ENCODE measurements at regions not wholly inside any gene's neighbourhood (a gene's known extent, or its start where the extent isn't known, plus 50 kb on each side); places are given as distances from the start of the nearest gene placed in this dataset.

DNA sequence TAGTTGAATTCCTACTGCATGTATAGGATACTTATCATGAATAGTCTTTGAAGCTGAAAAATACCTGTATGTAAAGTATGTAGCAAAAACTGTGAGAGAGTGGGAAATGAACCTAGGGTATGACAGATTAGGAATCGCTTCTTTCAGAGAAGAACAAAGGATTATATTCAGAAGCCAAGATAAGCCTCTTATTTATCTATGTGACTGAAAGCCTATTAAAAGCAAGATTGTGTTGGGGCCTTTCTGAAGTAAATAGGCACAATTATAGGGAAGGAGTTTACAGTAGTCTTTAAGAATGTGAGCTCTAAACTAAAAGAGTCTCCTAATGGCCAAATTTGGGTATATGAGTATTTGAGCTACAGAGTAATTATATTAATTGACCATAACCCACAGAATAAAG, 102.1 kb downstream of the MTERF1 start:
- no peak overlapping the region for H3K4me3 ChIP-seq (ENCODE audit: low read length)
- TF ChIP-seq EZH2phosphoT487 (IDR thresholded peaks at IDR 0.05; ENCODE audit: borderline replicate concordance, low read length) (no peak), CTCF (IDR thresholded peaks at IDR 0.05; ENCODE audit: low read depth, low read length, poor library complexity, severe bottlenecking) (no peak)
- H3K27me3 ChIP-seq (ENCODE audit: control insufficient read depth, low read length), result peaks cover 29% of the 10 kb centered on the region
- no peaks in the 10 kb centered on the region for H3K4me1 ChIP-seq (ENCODE audit: control insufficient read depth, low read length)
- H3K4me2 ChIP-seq (ENCODE audit: low read length), result no peak overlapping the region
- no peaks in the 10 kb centered on the region for H3K36me3 ChIP-seq (ENCODE audit: control insufficient read depth, low read length)
- no peaks in the 10 kb centered on the region for H4K20me1 ChIP-seq (ENCODE audit: control insufficient read depth, insufficient read depth, low read depth, low read length)
- no peaks in the 10 kb centered on the region for H3K79me2 ChIP-seq (ENCODE audit: control insufficient read depth, low read length)
- H3F3A ChIP-seq (ENCODE audit: control insufficient read depth, insufficient read depth), result no peaks in the 10 kb centered on the region
- H3K9me3 ChIP-seq (ENCODE audit: control insufficient read depth, insufficient read depth, low read length), result no peaks in the 10 kb centered on the region
- no peaks in the 10 kb centered on the region for H3K9me2 ChIP-seq (replicated peaks; ENCODE audit: control insufficient read depth, low read length)
- no peak overlapping the region for H3K27ac ChIP-seq (ENCODE audit: low read depth, low read length)

GRCh38 chr7:91780521-91780920, 100.0 kb downstream of the MTERF1 start:
- H3K4me2 ChIP-seq (ENCODE audit: low read length), result no peak overlapping the region
- TF ChIP-seq EZH2phosphoT487 (IDR thresholded peaks at IDR 0.05; ENCODE audit: borderline replicate concordance, low read length) (no peak), CTCF (IDR thresholded peaks at IDR 0.05; ENCODE audit: low read depth, low read length, poor library complexity, severe bottlenecking) (no peak)
- H3K9me3 ChIP-seq (ENCODE audit: control insufficient read depth, insufficient read depth, low read length), result no peaks in the 10 kb centered on the region

DNA sequence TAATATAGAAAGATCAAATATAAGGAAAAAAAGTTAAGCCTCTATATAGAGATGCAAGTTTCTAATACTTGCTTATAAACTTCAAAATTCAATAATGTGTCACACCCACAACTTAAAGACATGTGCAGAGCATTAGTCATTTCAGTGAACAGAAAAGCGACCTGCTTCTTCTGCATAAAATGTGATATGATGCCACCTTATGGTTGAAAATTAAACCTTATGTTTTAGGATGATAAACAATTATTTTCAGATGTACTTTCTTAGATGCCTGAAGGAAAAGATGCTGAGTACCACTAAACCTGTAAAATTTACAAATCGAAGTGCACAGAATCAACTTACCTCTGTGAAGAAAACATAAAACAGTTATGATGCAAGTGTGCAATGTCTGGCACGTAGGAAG, 96.0 kb downstream of the MTERF1 start:
- H3K9me3 ChIP-seq (ENCODE audit: control insufficient read depth, insufficient read depth, low read length), result no peaks in the 10 kb centered on the region
- H3K4me1 ChIP-seq (ENCODE audit: control insufficient read depth, low read length), result no peaks in the 10 kb centered on the region
- H3K79me2 ChIP-seq (ENCODE audit: control insufficient read depth, low read length), result no peaks in the 10 kb centered on the region
- H3K9me2 ChIP-seq (replicated peaks; ENCODE audit: control insufficient read depth, low read length), result no peaks in the 10 kb centered on the region
- no peak overlapping the region for H3K27ac ChIP-seq (ENCODE audit: low read depth, low read length)
- no peaks in the 10 kb centered on the region for H3K36me3 ChIP-seq (ENCODE audit: control insufficient read depth, low read length)
- H3F3A ChIP-seq (ENCODE audit: control insufficient read depth, insufficient read depth), result no peaks in the 10 kb centered on the region
- TF ChIP-seq EZH2phosphoT487 (IDR thresholded peaks at IDR 0.05; ENCODE audit: borderline replicate concordance, low read length) (no peak), CTCF (IDR thresholded peaks at IDR 0.05; ENCODE audit: low read depth, low read length, poor library complexity, severe bottlenecking) (peak; percentile 47)
- no peak overlapping the region for H3K4me3 ChIP-seq (ENCODE audit: low read length)
- no peak overlapping the region for H3K4me2 ChIP-seq (ENCODE audit: low read length)
- H4K20me1 ChIP-seq (ENCODE audit: control insufficient read depth, insufficient read depth, low read depth, low read length), result no peaks in the 10 kb centered on the region
- H3K27me3 ChIP-seq (ENCODE audit: control insufficient read depth, low read length), result peaks cover 26% of the 10 kb centered on the region

More at GRCh38 chr7:91780521-91780920, 100.0 kb downstream of the MTERF1 start:
- Histone ChIP-seq H3K27ac (ENCODE audit: low read depth, low read length) (no peak overlapping the region), H3K36me3 (ENCODE audit: control insufficient read depth, low read length) (no peaks in the 10 kb centered on the region), H4K20me1 (ENCODE audit: control insufficient read depth, insufficient read depth, low read depth, low read length) (no peaks in the 10 kb centered on the region), H3K27me3 (ENCODE audit: control insufficient read depth, low read length) (peaks cover 35% of the 10 kb centered on the region), H3K9me2 (replicated peaks; ENCODE audit: control insufficient read depth, low read length) (no peaks in the 10 kb centered on the region), H3K4me1 (ENCODE audit: control insufficient read depth, low read length) (no peaks in the 10 kb centered on the region), H3K4me3 (ENCODE audit: low read length) (no peak overlapping the region), H3K79me2 (ENCODE audit: control insufficient read depth, low read length) (no peaks in the 10 kb centered on the region), H3F3A (ENCODE audit: control insufficient read depth, insufficient read depth) (no peaks in the 10 kb centered on the region)

GRCh38 chr7:91787931-91788330, 92.6 kb downstream of the MTERF1 start:
- peaks cover 20% of the 10 kb centered on the region for H3K27me3 ChIP-seq (ENCODE audit: control insufficient read depth, low read length)
- no peaks in the 10 kb centered on the region for H3K9me3 ChIP-seq (ENCODE audit: control insufficient read depth, insufficient read depth, low read length)
- H3K79me2 ChIP-seq (ENCODE audit: control insufficient read depth, low read length), result no peaks in the 10 kb centered on the region
- H4K20me1 ChIP-seq (ENCODE audit: control insufficient read depth, insufficient read depth, low read depth, low read length), result no peaks in the 10 kb centered on the region
- no peak for TF ChIP-seq EZH2phosphoT487 (IDR thresholded peaks at IDR 0.05; ENCODE audit: borderline replicate concordance, low read length)
- no peak for TF ChIP-seq CTCF (IDR thresholded peaks at IDR 0.05; ENCODE audit: low read depth, low read length, poor library complexity, severe bottlenecking)
- no peaks in the 10 kb centered on the region for H3F3A ChIP-seq (ENCODE audit: control insufficient read depth, insufficient read depth)
- H3K4me2 ChIP-seq (ENCODE audit: low read length), result no peak overlapping the region
- H3K27ac ChIP-seq (ENCODE audit: low read depth, low read length), result no peak overlapping the region
- no peaks in the 10 kb centered on the region for H3K9me2 ChIP-seq (replicated peaks; ENCODE audit: control insufficient read depth, low read length)
- no peak overlapping the region for H3K4me3 ChIP-seq (ENCODE audit: low read length)
- no peaks in the 10 kb centered on the region for H3K4me1 ChIP-seq (ENCODE audit: control insufficient read depth, low read length)
- H3K36me3 ChIP-seq (ENCODE audit: control insufficient read depth, low read length), result no peaks in the 10 kb centered on the region

All from DOHH2 (cell line).